Right cardiac atrium (tissue), 5 donors: ENCODE measurements at regions not wholly inside any gene's neighbourhood (a gene's known extent, or its start where the extent isn't known, plus 50 kb on each side); places are given as distances from the start of the nearest gene placed in this dataset.
A peak's percentile ranks its signal among the peaks of the same experiment; 100 is the strongest.
"Not testable (repeated sequence)": the region's sequence is repeated elsewhere in the genome, so short reads cannot be mapped to it uniquely, and the experiment has no call there.

Source experiments
- ATAC-seq, 2 donors: fragments of 200-7000 bp; cut with Tn5 transposase; one replicate each; pipeline versions ENCODE4 v1.8.0 to v1.9.1; 2020; ENCODE audit warnings: moderate library complexity in 2 of 2, mild to moderate bottlenecking in 1 of 2
- DNase-seq, 3 donors: peaks; one replicate each; pipeline ENCODE4 v3.0.0-alpha.2; 2020
- H3K27ac ChIP-seq: one replicate; pipeline ENCODE4 v1.5.1; 2013; ENCODE audit warnings: mild to moderate bottlenecking, low read length, control low read depth, moderate library complexity
- H3K27me3 ChIP-seq: one replicate; pipeline ENCODE4 v1.6.1; 2013; ENCODE audit not compliant: control insufficient read depth, insufficient read depth
- H3K4me1 ChIP-seq: one replicate; pipeline ENCODE4 v1.6.1; 2013; ENCODE audit warnings: low read length; ENCODE audit not compliant: control insufficient read depth, insufficient read depth
- H3K4me3 ChIP-seq: one replicate; pipeline ENCODE4 v1.5.1; 2013; ENCODE audit warnings: low read length, control low read depth
- H3K9me3 ChIP-seq: one replicate; pipeline ENCODE4 v1.6.1; 2013; ENCODE audit warnings: low read length; ENCODE audit not compliant: control insufficient read depth
- WGBS: extraction: QIAGEN DNeasy Blood & Tissue Kit; methylation state at CpG from one replicate; pipeline ENCODE4 v1.1.7; 2013; 5-methylcytosine and 5-hydroxymethylcytosine counted together
- intact Hi-C, 4 donors: fragments of 100-400 bp; cut with DNase I; formaldehyde crosslinking; loops; one replicate each; pipeline versions ENCODE4 v1.11.0 to v1.14.0; 2022 to 2023
- donor health status: healthy with polysubstance abuse.
- donor health status: DM: no; HTN: yes; CAD: no.
- donor health status: DM: no; HTN: no; CAD: no.
- donor health status: DM: no; HTN: yes; CAD: no; lungs with severe emphysema.
- donor health status: DM: yes; HTN: yes; CAD: no.

DNA sequence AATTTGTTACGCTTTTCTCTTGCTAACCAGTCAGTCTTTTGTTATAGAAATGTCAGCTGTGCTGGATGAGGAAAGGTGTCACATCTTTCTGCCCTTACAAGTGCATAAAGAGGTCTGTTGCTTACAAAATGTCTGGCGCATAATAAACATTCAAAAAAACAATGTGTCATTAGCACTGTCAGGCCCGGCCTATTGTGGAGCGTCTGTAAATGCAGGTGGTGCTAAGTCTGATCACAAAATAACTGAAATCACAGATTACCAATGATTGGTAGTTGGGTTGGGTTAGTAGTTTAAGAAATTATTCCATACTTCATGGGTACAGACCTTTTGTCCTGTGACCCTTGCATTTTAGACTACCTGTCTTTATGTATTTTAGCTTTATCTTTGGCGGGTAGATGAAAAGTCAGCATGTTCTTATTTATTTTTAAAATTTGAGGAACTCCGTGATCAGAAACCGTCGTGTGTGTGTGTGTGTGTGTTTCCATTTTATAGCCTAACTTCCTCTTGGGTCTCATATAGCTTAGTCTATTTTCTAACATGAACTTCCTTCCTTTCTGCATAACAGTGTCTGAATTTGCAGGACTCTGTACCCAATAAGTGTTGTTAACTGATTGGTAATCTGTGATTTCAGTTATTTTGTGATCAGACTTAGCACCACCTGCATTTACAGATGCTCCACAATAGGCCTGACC lies 88.1 kb upstream of the IFNGR1 start:
- 70% methylated on average over 8 of the region's 8 CpGs for WGBS

DNA sequence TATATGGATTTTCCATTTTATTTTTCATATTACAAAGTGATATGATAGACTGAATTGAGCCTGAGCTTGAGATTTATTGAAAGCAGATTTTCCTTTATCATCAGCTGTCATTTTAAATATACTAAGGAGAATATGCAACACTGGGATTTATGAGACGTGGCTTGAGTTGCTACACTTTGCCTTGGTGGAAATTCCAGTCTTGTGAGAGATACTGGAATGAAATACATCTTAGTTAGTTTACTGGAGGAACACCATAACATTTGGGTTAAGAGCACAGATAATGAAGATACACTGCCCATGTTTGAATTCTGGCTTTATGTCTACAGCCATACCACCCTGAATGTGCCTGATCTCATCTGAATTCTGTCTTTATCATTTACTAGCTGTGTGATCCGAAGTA lies 86.5 kb upstream of the IFNGR1 start:
- ATAC-seq (no peak), DNase-seq (no peak)
- WGBS = 88% methylated on average over 2 of the region's 2 CpGs
- no peak overlapping the region for H3K4me3 ChIP-seq
- peaks cover 6% of the 10 kb centered on the region for H3K4me1 ChIP-seq
- no peak overlapping the region for H3K27ac ChIP-seq
- intact Hi-C loops = loop anchor here in 1 of 4 donors (10.0 kb wide), 1 partner anchor 329 kb away; no protein-coding TSS in a partner anchor
- H3K9me3 ChIP-seq = no peaks in the 10 kb centered on the region
- H3K27me3 ChIP-seq = no peaks in the 10 kb centered on the region

More for the DNA sequence above, 88.1 kb upstream of the IFNGR1 start:
- no peak for DNase-seq
- peaks cover 6% of the 10 kb centered on the region for H3K4me1 ChIP-seq
- no peaks in the 10 kb centered on the region for H3K9me3 ChIP-seq
- intact Hi-C loops = loop anchor here in 1 of 4 donors (10.0 kb wide), 1 partner anchor 327 kb away; no protein-coding TSS in a partner anchor
- no peak overlapping the region for H3K4me3 ChIP-seq
- no peaks in the 10 kb centered on the region for H3K27me3 ChIP-seq
- ATAC-seq = no peak
- no peak overlapping the region for H3K27ac ChIP-seq

DNA sequence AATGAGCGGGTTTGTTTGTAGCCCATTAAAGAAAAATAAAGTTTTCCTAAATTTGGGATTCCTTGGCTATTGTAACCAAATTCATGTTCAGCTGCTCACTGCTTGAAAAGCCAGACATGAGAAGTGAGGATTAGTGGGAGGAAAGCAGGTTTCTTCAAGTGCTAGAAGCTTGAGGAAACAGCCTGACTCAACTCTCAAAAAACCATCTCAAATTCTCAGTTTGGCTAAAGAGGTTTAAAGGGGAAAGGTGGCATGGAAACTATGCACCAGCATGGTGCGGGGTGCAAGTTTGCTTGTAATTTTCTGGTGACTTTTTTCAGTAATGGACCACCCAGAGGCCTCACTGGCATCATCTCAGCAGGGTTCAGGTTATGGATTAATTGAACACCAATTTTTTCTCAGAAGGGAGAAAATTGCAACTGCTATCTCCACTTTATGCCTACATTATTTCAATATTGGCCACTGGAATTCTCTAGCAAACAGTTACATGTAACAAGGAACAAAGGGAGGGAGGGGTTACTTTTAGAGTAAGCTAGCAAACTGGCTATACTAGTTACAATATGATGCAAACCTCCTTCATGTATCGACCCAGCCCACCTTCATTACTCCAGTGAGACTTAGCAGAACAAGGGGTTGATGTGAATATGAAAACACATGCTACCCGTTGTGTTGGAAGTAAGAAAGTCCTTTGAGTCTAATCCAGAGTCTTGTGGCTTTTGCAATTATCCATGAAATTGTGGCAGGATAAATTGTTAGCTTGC lies 85.0 kb upstream of the IFNGR1 start:
- H3K4me1 ChIP-seq = peaks cover 2% of the 10 kb centered on the region
- intact Hi-C loops = loop anchor here in 1 of 4 donors (10.0 kb wide), 1 partner anchor 331 kb away; no protein-coding TSS in a partner anchor
- 92% methylated on average over 4 of the region's 4 CpGs for WGBS
- no peak overlapping the region for H3K27ac ChIP-seq
- ATAC-seq (no peak), DNase-seq (no peak)
- no peaks in the 10 kb centered on the region for H3K9me3 ChIP-seq
- H3K27me3 ChIP-seq = no peaks in the 10 kb centered on the region
- no peak overlapping the region for H3K4me3 ChIP-seq

DNA sequence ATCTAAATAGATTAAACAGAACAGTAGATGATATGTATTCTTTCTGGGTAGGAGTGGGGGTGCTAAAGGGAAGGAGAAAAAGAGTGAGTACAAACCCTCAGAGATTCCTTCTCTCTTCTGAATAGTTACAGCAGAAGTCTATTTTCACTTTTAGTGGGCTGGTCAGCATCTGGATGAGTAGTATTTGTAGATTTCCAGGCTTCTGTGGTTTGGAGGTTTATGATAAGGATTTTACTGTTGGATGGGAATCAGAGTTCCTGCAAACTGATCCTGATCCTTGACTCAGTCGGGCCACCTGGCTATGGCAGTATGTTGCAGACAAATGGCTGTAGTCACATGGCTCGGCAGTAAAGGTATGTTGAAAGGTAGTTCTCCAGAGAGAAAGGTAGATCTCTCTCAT lies 84.3 kb upstream of the IFNGR1 start:
- ATAC-seq (no peak), DNase-seq (no peak)
- Histone ChIP-seq H3K4me1 (no peaks in the 10 kb centered on the region), H3K9me3 (no peaks in the 10 kb centered on the region), H3K4me3 (no peak overlapping the region), H3K27ac (no peak overlapping the region), H3K27me3 (no peaks in the 10 kb centered on the region)
- intact Hi-C loops = loop anchor here in 1 of 4 donors (10.0 kb wide), 1 partner anchor 331 kb away; no protein-coding TSS in a partner anchor
- 90% methylated on average over 2 of the region's 2 CpGs for WGBS

DNA sequence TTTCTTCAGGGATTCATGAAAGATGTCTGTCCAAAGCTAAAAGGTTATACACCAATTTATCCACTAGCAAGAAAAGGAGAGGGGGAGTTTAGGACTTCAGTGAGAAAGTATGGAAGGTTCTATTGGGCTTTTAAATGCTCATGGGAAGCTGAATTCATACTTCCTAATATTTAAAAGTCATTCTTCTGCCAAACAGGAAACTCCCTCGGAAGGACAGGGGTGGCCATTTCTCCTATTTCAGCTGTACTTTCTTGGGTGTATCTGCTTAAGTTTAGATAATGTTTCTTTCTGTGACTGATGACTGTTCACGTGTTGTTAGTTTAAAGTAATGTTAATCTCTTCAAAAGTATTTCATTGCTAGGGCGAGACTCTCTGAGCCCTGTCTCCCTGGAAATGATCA lies 80.5 kb upstream of the IFNGR1 start:
- 48% methylated on average over 3 of the region's 3 CpGs for WGBS
- H3K27ac ChIP-seq = no peak overlapping the region
- no peaks in the 10 kb centered on the region for H3K9me3 ChIP-seq
- H3K4me3 ChIP-seq = no peak overlapping the region
- H3K4me1 ChIP-seq = no peaks in the 10 kb centered on the region
- ATAC-seq = peak in 1 of 2 donors; percentile 31
- H3K27me3 ChIP-seq = no peaks in the 10 kb centered on the region
- DNase-seq = no peak
- intact Hi-C loops = loop anchor here in 1 of 4 donors (10.0 kb wide), 1 partner anchor 335 kb away; no protein-coding TSS in a partner anchor

DNA sequence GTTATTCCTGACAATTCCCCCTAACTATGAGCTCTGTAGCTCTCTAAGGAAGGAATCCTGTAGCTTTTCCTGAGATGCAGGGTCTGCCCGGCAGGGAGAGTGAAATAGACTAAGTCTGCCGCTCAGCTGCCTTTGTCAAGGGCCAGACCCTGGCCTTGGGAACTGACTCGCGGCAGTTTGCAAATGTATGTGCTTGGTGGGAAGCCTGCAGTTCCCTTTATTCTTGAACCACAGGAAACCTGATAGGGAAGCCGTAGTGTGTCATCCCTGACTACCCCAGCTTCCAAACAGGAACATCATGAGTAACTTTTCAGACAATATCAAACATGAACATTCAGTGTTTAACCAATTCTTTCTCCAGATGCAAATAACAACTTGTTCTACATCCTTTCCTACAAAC lies 78.7 kb upstream of the IFNGR1 start:
- WGBS = 47% methylated on average over 5 of the region's 5 CpGs
- intact Hi-C loops = no loop called here
- H3K27ac ChIP-seq = no peak overlapping the region
- H3K9me3 ChIP-seq = no peaks in the 10 kb centered on the region
- H3K4me3 ChIP-seq = no peak overlapping the region
- ATAC-seq = peak in 1 of 2 donors; percentile 26
- DNase-seq = peak in 1 of 3 donors; percentile 40
- no peaks in the 10 kb centered on the region for H3K27me3 ChIP-seq
- H3K4me1 ChIP-seq = no peaks in the 10 kb centered on the region

DNA sequence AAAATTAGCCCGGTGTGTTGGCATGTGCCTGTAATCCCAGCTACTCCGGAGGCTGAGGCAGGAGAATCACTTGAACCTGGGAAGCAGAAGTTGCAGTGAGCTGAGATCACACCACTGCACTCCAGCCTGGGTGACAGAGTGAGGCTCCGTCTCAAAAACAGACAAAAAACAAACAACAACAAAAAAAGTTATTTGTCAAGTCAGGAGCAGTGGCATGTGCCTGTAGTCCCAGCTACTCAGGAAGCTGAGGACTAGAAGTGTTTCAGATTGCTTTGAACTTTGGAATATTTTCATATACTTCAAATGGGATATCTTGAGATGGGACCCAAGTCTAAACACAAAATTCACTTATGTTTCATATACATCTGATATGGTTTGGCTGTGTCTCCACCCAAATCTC lies 73.1 kb upstream of the IFNGR1 start:
- 89% methylated on average over 3 of the region's 3 CpGs for WGBS
- H3K27me3 ChIP-seq, H3K27ac ChIP-seq, intact Hi-C loops, H3K4me3 ChIP-seq, DNase-seq, H3K4me1 ChIP-seq, ATAC-seq, H3K9me3 ChIP-seq: not testable (repeated sequence)

DNA sequence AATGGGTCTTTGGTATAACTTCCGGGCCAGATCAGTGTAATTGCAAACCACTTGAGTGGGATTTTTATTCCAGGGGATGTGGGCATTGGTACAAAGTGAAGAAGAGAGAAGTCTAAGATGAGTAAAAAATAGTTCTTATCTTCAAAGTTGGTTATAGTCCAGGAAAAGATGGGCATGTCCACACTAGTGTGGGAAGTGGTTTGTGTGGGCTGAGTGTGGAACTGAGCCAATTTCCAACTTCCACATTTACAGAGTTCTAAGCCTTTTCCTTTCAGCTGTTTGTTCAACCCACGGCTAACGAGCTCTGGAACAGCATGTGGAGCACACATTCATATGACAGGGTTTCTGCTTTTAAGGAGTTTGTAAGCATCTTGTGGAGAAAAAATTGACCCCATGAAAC lies 72.3 kb upstream of the IFNGR1 start:
- no peaks in the 10 kb centered on the region for H3K4me1 ChIP-seq
- H3K9me3 ChIP-seq = no peaks in the 10 kb centered on the region
- no peak overlapping the region for H3K4me3 ChIP-seq
- no peaks in the 10 kb centered on the region for H3K27me3 ChIP-seq
- ATAC-seq (peak; percentile 75 to 84), DNase-seq (peak in 2 of 3 donors; percentile 24 to 63)
- intact Hi-C loops = no loop called here
- H3K27ac ChIP-seq = no peak overlapping the region
- WGBS = 25% methylated on average over 3 of the region's 3 CpGs

DNA sequence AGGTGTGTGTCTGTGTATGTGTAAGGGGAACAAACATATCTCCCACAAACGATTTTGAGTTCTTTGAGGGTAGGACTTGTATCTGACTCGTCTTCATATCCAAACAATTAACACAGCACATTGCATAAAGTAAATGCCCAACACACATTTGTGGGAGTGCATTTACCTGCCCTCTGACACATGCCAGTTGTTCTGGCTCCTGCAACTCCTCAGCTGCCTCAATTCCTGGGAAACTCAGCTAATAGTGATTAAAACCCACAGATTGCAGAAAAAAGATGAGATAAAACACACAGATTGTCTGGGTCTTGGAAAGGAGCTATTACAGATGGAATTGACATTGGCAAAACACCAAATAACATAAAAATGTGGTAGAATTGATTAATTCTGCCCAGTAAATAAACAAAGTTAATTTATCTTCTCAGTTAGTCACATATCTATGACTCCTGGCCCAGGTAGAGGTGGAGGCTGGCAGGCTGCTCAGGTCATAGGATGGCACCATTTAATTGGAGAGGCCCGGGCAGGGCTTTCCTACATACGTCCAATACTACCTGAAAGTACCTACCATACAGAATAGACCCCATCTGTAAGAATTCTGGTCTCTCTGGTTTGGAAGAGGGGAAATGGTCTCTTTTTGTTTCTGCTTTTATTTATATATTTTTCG lies 71.5 kb upstream of the IFNGR1 start:
- Histone ChIP-seq H3K9me3 (no peaks in the 10 kb centered on the region), H3K4me3 (no peak overlapping the region), H3K4me1 (no peaks in the 10 kb centered on the region), H3K27me3 (no peaks in the 10 kb centered on the region), H3K27ac (no peak overlapping the region)
- ATAC-seq (no peak), DNase-seq (no peak)
- WGBS = 77% methylated on average over 5 of the region's 5 CpGs
- intact Hi-C loops = no loop called here

DNA sequence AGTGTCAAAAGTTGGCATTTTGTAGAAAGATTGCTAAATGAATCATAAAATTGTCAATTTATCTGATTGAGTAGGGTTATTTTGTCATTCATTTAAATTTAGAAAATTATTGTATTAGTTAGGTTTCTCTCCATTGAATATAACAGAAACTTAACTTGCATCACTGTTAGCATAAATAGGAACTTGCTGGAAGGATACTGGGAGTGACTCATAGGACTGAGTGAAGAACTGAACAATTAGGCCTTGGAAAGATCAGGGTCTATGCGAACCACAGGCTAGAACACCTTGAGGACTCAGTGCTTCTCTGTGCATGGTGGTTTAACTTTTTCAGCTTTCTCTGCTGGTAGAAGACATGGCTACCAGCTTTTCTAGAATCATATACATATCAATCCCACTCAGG lies 67.7 kb upstream of the IFNGR1 start:
- WGBS = 98% methylated on average over 1 of the region's 1 CpG
- no peak for ATAC-seq
- H3K4me3 ChIP-seq = no peak overlapping the region
- DNase-seq = no peak
- intact Hi-C loops = no loop called here
- H3K9me3 ChIP-seq = no peaks in the 10 kb centered on the region
- no peaks in the 10 kb centered on the region for H3K27me3 ChIP-seq
- no peak overlapping the region for H3K27ac ChIP-seq
- no peaks in the 10 kb centered on the region for H3K4me1 ChIP-seq

DNA sequence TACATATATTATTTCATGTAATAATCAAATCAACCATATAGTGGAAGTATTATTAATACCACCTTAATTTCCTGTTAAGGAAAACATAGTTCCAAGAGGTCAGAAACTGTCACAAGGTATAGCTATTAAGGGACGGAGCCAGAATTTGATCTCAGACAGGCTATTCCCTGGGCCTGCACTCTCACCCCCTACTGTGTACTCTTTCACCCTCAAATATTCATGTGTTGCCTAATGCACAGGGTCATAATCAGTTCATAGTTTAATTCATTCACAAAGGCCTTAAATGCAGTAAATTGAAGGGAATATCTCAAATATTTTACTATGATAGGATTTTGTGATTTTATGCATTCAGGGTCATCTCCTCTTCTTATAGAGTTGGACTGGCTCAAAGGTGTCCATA lies 67.2 kb upstream of the IFNGR1 start:
- no peaks in the 10 kb centered on the region for H3K4me1 ChIP-seq
- ATAC-seq (no peak), DNase-seq (no peak)
- no peak overlapping the region for H3K4me3 ChIP-seq
- no peak overlapping the region for H3K27ac ChIP-seq
- no peaks in the 10 kb centered on the region for H3K27me3 ChIP-seq
- H3K9me3 ChIP-seq = no peaks in the 10 kb centered on the region
- intact Hi-C loops = no loop called here
- WGBS = 92% methylated on average over 1 of the region's 1 CpG
